Left ventricle myocardium inferior (tissue), 1 donor: ENCODE measurements at regions not wholly inside any gene's neighbourhood (a gene's known extent, or its start where the extent isn't known, plus 50 kb on each side); places are given as distances from the start of the nearest gene placed in this dataset.

Experiments used
- DNase-seq: peaks from one replicate; pipeline ENCODE4 v3.0.0-alpha.2; 2020
- H3K27ac ChIP-seq: fragments of 200-600 bp; replicated peaks from 2 replicates; pipeline ENCODE4 v1.8.0; 2021
- H3K27me3 ChIP-seq: fragments of 200-600 bp; 2 replicates; pipeline ENCODE4 v1.8.0; 2021; ENCODE audit warnings: low read depth
- H3K36me3 ChIP-seq: fragments of 200-600 bp; 2 replicates; pipeline ENCODE4 v1.8.0; 2021
- H3K4me1 ChIP-seq: fragments of 200-600 bp; 2 replicates; pipeline ENCODE4 v1.8.0; 2021
- H3K4me3 ChIP-seq: fragments of 200-600 bp; 2 replicates; pipeline ENCODE4 v1.8.0; 2021; ENCODE audit warnings: mild to moderate bottlenecking, moderate library complexity
- H3K9me3 ChIP-seq: fragments of 200-600 bp; replicated peaks from 2 replicates; pipeline ENCODE4 v1.8.0; 2021
- intact Hi-C: fragments of 100-400 bp; cut with micrococcal nuclease; formaldehyde crosslinking; loops from one replicate; pipeline ENCODE4 v1.11.0; 2022
- TF ChIP-seq, protein P1 (sequence below): fragments of 200-600 bp; IDR thresholded peaks from 2 replicates; pipeline ENCODE4 v1.8.0; 2021; ENCODE audit warnings: antibody characterized with exemption, mild to moderate bottlenecking, borderline replicate concordance
- donor health status: DM: no; HTN: yes; CAD: no; lungs with severe emphysema.

DNA sequence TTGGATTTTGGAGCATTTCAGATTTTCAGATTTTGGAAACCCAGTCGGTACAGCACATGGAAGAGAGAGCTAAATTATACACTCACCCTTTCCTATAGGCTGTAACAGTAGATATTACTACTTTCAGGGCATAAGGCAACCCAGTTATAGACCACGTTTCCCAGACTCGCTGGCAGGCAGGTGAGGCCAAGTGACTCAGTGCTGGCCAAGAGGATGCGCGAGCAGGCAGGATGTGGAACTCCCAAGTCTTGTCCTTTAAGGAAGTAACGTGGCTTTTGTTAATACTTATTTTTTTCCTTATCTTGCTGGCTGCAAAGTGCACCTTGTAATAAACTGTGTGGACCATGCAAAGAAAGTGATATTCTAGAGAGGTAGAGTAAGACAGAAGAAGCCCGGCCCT lies 1160.1 kb downstream of the GATA3 start:
- H3K27ac ChIP-seq = no peak overlapping the region
- intact Hi-C loops = no loop called here
- no peaks in the 10 kb centered on the region for H3K4me1 ChIP-seq
- no peaks in the 10 kb centered on the region for H3K9me3 ChIP-seq
- TF ChIP-seq, protein P1, sequence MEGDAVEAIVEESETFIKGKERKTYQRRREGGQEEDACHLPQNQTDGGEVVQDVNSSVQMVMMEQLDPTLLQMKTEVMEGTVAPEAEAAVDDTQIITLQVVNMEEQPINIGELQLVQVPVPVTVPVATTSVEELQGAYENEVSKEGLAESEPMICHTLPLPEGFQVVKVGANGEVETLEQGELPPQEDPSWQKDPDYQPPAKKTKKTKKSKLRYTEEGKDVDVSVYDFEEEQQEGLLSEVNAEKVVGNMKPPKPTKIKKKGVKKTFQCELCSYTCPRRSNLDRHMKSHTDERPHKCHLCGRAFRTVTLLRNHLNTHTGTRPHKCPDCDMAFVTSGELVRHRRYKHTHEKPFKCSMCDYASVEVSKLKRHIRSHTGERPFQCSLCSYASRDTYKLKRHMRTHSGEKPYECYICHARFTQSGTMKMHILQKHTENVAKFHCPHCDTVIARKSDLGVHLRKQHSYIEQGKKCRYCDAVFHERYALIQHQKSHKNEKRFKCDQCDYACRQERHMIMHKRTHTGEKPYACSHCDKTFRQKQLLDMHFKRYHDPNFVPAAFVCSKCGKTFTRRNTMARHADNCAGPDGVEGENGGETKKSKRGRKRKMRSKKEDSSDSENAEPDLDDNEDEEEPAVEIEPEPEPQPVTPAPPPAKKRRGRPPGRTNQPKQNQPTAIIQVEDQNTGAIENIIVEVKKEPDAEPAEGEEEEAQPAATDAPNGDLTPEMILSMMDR = no peak
- peaks cover 44% of the 10 kb centered on the region for H3K27me3 ChIP-seq
- H3K36me3 ChIP-seq = no peaks in the 10 kb centered on the region
- H3K4me3 ChIP-seq = no peak overlapping the region
- no peak for DNase-seq

DNA sequence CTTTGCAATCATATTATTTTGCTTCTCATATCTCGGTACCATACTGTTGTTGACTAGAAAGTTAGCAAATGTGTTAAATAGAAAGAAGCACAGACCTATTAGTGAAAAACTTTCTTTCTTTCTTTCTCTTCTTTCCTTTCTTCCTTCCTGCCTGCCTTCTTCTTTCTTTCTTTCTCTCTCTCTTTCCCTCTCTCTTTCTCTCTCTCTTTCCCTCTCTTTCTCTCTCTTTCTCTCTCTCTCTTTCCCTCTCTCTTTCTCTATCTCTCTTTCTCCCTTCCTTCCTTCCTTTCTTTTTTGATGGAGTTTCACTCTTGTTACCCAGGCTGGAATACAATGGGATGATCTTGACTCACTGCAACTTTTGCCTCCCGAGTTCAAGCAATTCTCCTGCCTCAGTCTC lies 1160.6 kb downstream of the GATA3 start:
- H3K27me3 ChIP-seq = peaks cover 41% of the 10 kb centered on the region
- no peaks in the 10 kb centered on the region for H3K36me3 ChIP-seq
- TF ChIP-seq, protein P1 = no peak
- DNase-seq = no peak
- no peaks in the 10 kb centered on the region for H3K9me3 ChIP-seq
- no peak overlapping the region for H3K27ac ChIP-seq
- H3K4me3 ChIP-seq = no peak overlapping the region
- H3K4me1 ChIP-seq = no peaks in the 10 kb centered on the region
- intact Hi-C loops = no loop called here

DNA sequence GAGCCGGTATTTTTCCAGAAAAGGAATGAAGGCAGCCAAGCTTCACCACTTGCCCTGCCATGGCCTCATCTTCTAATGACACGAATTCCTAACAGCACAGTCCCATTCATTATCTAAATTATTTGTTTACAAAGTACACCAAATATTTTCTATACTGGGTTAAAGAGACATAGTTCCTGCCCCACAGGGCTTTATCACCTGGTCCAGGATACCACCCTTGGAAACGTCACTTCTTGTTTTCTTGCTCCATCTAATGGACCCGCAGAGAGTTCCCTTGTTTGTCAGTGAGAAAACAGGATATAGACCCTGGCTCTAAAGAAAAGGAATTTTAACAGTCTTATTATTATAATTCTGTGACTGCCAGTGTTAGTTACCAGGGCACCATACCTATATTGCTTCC lies 1165.4 kb downstream of the GATA3 start:
- H3K27ac ChIP-seq = no peak overlapping the region
- H3K36me3 ChIP-seq = no peaks in the 10 kb centered on the region
- peaks cover 21% of the 10 kb centered on the region for H3K27me3 ChIP-seq
- no peak for DNase-seq
- intact Hi-C loops = no loop called here
- no peak overlapping the region for H3K4me3 ChIP-seq
- TF ChIP-seq, protein P1 = no peak
- H3K9me3 ChIP-seq = no peaks in the 10 kb centered on the region
- no peaks in the 10 kb centered on the region for H3K4me1 ChIP-seq

DNA sequence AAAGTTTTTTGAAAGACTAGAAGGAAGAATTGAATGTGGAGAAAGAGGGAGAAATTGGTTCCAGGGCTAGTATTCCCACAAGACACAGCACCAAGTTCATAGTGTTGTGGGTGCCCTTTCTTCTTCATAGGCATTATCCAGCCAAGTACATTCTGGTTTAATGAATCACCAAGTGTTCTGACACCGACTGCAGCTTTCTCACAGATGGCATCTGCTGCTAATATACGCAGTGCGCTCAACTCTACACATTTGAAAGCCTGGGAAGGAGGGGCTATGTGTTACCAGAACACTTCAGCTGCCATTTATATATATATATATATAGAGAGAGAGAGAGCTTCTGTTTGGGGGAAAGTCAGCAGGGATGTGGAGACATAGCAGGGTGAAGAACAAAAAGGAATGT lies 1168.4 kb downstream of the GATA3 start:
- TF ChIP-seq, protein P1 = no peak
- peaks cover 13% of the 10 kb centered on the region for H3K27me3 ChIP-seq
- intact Hi-C loops = no loop called here
- no peak overlapping the region for H3K27ac ChIP-seq
- no peaks in the 10 kb centered on the region for H3K36me3 ChIP-seq
- no peak overlapping the region for H3K4me3 ChIP-seq
- H3K9me3 ChIP-seq = no peaks in the 10 kb centered on the region
- DNase-seq = no peak
- no peaks in the 10 kb centered on the region for H3K4me1 ChIP-seq

DNA sequence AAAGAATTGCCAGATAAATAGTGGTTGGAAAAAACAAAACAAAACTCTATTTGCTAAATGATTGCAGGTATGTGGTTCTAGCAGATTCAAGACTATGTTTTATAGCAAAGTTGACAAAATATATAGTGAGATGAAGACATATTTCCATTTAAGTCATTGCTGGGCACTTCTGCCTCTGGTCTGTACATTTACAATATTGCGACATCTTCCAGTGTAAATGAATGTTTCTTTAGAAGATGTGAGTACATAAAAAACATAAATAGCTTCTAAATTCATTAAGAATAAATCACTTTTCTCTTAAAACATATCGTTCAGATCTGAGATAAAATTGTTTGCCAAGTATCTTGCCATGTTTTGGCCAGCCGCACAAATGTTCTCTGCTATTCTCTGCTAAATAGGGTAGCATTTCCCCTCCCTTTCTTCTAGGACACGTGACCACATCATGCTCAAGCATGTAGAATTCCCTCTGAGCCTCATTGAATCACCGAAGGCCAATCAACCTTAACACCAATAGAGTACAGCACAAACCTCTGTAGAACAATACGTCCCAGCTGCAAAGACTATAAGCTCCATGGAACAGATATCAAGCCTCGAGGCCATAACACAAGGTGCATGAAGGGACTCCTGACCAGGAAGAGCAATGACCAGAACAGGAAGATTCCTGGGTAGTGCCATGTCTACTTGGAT lies 1173.3 kb downstream of the GATA3 start:
- H3K4me1 ChIP-seq = no peaks in the 10 kb centered on the region
- DNase-seq = no peak
- intact Hi-C loops = no loop called here
- TF ChIP-seq, protein P1 = no peak
- no peak overlapping the region for H3K4me3 ChIP-seq
- no peaks in the 10 kb centered on the region for H3K9me3 ChIP-seq
- no peaks in the 10 kb centered on the region for H3K36me3 ChIP-seq
- peaks cover 7% of the 10 kb centered on the region for H3K27me3 ChIP-seq
- no peak overlapping the region for H3K27ac ChIP-seq
